Immature natural killer cell (primary cell): ENCODE measurements at regions not wholly inside any gene's neighbourhood (a gene's known extent, or its start where the extent isn't known, plus 50 kb on each side); places are given as distances from the start of the nearest gene placed in this dataset.
"Not testable (repeated sequence)": the region's sequence is repeated elsewhere in the genome, so short reads cannot be mapped to it uniquely, and the experiment has no call there.

Source experiments
- DNase-seq, 3 donors: peaks; one replicate each; pipeline ENCODE4 v3.0.0; 2022; ENCODE audit warnings: mixed read lengths in 1 of 3
- H3K27ac Mint-ChIP-seq, 6 donors: one replicate each; pipeline ENCODE4 v1.8.0; 2020; ENCODE audit warnings: mixed read lengths in 6 of 6, mild to moderate bottlenecking in 5 of 6, inconsistent platforms in 4 of 6, moderate library complexity in 3 of 6
- H3K27me3 Mint-ChIP-seq, 3 donors: one replicate each; pipeline ENCODE4 v1.8.0; 2020 to 2021; ENCODE audit warnings: low read depth in 3 of 3, mild to moderate bottlenecking in 3 of 3, mixed read lengths in 3 of 3, moderate library complexity in 3 of 3, inconsistent platforms in 1 of 3
- H3K36me3 Mint-ChIP-seq, 3 donors: one replicate each; pipeline ENCODE4 v1.8.0; 2020; ENCODE audit warnings: mixed read lengths in 3 of 3, inconsistent platforms in 2 of 3, mild to moderate bottlenecking in 2 of 3
- H3K4me1 Mint-ChIP-seq, 2 donors: one replicate each; pipeline ENCODE4 v1.8.0; 2020; ENCODE audit warnings: inconsistent platforms in 2 of 2, mild to moderate bottlenecking in 2 of 2, mixed read lengths in 2 of 2, moderate library complexity in 1 of 2
- H3K4me3 Mint-ChIP-seq, 5 donors: one replicate each; pipeline ENCODE4 v1.8.0; 2020; ENCODE audit warnings: mild to moderate bottlenecking in 5 of 5, mixed read lengths in 5 of 5, inconsistent platforms in 3 of 5, moderate library complexity in 3 of 5
- H3K9me3 Mint-ChIP-seq, 6 donors: one replicate each; pipeline ENCODE4 v1.8.0; 2020; ENCODE audit warnings: mild to moderate bottlenecking in 6 of 6, mixed read lengths in 6 of 6, inconsistent platforms in 4 of 6, moderate library complexity in 3 of 6

DNA sequence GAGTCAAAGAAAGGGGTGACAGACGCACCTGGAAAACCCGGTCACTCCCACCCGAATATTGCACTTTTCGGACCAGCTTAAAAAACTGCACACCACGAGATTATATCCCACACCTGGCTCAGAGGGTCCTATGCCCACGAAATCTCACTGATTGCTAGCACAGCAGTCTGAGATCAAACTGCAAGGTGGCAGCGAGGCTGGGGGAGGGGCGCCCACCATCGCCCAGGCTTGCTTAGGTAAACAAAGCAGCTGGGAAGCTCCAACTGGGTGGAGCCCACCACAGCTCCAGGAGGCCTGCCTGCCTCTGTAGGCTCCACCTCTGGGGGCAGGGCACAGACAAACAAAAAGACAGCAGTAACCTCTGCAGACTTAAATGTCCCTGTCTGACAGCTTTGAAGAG, 185.1 kb upstream of the CXADR start:
- not testable (repeated sequence) for H3K36me3 Mint-ChIP-seq, H3K27ac Mint-ChIP-seq, H3K4me1 Mint-ChIP-seq

DNA sequence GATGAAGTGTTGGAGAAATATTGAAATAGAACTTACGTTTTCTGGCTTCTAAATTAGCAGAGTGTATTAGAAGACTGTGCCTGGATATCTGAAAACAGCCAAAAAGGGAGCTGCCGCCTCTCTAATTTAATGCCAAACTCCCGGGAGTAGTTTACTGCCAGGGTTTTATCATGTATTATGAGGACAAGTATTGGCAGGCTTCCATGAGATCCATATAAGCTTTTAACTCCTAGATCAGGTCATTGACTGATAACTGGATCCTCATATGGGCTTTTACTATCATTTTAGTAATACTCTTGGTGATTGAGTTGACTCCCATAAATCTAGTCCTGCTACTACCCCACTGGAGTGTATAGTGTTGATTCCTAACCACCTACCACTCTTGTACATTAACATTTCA, 178.4 kb upstream of the CXADR start:
- DNase-seq = no peak
- no peaks in the 10 kb centered on the region for H3K36me3 Mint-ChIP-seq
- H3K27me3 Mint-ChIP-seq = peaks cover 0 to 2% (median 2%) of the 10 kb centered on the region in 3 donors
- no peaks in the 10 kb centered on the region for H3K4me1 Mint-ChIP-seq
- no peak overlapping the region for H3K27ac Mint-ChIP-seq
- no peak overlapping the region for H3K4me3 Mint-ChIP-seq
- peaks cover 0 to 10% (median 5%) of the 10 kb centered on the region in 6 donors for H3K9me3 Mint-ChIP-seq

More for the DNA sequence above, 185.1 kb upstream of the CXADR start:
- not testable (repeated sequence) for H3K4me3 Mint-ChIP-seq, H3K27me3 Mint-ChIP-seq, DNase-seq
- H3K9me3 Mint-ChIP-seq = peaks cover 7 to 39% (median 24%) of the 10 kb centered on the region in 6 donors

DNA sequence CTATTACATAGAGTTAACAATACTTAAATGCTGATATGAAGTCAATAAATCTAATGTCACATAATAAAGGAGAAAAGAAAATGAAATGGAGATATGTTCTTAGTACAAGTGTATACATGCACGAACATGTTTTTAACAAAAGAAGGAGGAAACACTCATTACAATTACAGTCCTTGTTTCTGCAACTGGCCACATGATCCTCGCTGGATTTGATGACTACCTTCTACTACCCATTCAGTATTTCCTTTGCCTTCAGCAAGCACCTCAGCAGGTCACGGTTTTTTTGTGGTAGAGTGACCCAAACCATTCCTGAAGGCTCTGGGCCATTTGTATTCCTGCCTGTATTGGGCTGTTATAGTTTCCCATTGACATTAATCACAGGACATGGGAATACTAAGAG, 172.8 kb upstream of the CXADR start:
- Mint-ChIP-seq H3K4me3 (no peak overlapping the region), H3K4me1 (no peaks in the 10 kb centered on the region), H3K36me3 (no peaks in the 10 kb centered on the region), H3K9me3 (peaks cover 9 to 28% (median 18%) of the 10 kb centered on the region in 6 donors), H3K27me3 (peaks cover 0 to 1% (median 0%) of the 10 kb centered on the region in 3 donors), H3K27ac (no peak overlapping the region)
- DNase-seq = no peak

DNA sequence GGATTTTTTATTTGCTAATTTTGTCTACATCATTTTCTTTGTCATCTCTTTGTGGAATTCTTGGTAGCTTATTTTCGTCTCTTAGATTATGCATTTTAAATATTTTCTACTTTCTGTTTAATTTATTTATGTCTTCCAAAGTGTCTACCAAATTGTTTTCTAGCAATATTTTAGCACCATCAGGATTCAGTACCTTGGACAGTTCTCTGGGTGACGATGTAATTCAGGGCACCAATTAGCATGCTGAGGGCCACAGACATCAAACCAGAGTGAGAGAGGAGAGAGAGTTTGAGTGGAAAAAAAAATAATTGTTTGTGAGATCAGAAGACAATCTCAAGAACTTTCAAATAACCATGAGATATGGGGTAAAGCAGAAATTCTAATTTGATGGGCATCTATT, 169.8 kb upstream of the CXADR start:
- Mint-ChIP-seq H3K4me3 (no peak overlapping the region), H3K4me1 (no peaks in the 10 kb centered on the region), H3K36me3 (no peaks in the 10 kb centered on the region), H3K27me3 (peaks cover 0 to 1% (median 1%) of the 10 kb centered on the region in 3 donors), H3K27ac (no peak overlapping the region), H3K9me3 (peaks cover 9 to 28% (median 20%) of the 10 kb centered on the region in 6 donors)
- DNase-seq = no peak

DNA sequence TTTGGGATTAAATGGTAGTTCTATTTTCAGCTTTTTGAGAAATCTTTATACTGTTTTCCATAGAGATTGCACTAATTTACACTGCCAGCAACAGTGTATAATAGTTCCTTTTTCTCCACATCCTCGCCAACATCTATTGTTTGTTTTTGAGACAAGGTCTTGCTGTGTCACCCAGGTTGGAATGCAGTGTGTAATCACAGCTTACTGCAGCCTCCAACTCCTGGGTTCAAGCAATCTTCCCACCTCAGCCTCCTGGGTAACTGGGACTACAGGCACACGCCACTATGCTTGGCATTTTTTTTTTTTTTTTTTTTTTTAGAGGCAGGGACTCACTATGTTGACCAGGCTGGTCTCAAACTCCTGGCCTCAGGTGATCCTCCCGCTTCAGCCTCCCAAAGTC, 164.5 kb upstream of the CXADR start:
- Mint-ChIP-seq H3K4me1 (no peaks in the 10 kb centered on the region), H3K4me3 (no peak overlapping the region), H3K36me3 (peaks cover 0 to 4% (median 0%) of the 10 kb centered on the region in 3 donors), H3K27me3 (peaks cover 0 to 1% (median 1%) of the 10 kb centered on the region in 3 donors), H3K27ac (no peak overlapping the region), H3K9me3 (peaks cover 7 to 44% (median 16%) of the 10 kb centered on the region in 6 donors)
- DNase-seq = no peak

DNA sequence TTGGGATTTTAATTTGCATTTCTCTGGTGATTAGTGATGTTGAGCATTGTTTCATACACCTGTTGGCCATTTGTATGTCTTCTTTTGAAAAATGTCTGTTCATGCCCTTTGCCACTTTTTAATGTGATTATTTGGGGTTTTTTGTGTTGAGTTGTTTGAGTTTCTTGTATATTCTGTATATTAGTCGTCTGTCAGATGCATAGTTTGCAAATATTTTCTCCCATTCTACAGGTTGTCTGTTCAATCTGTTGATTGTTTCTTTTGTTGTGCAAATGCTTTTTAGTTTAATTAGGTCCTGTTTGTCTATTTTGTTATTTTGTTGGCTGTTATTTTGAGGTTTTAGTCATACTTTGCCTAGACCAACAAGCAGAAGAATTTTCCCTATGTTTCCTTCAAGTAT, 164.0 kb upstream of the CXADR start:
- H3K36me3 Mint-ChIP-seq = peaks cover 0 to 4% (median 0%) of the 10 kb centered on the region in 3 donors
- no peak for DNase-seq
- H3K27ac Mint-ChIP-seq = no peak overlapping the region
- H3K9me3 Mint-ChIP-seq = peaks cover 3 to 39% (median 16%) of the 10 kb centered on the region in 6 donors
- H3K4me1 Mint-ChIP-seq = no peaks in the 10 kb centered on the region
- peaks cover 0 to 1% (median 1%) of the 10 kb centered on the region in 3 donors for H3K27me3 Mint-ChIP-seq
- no peak overlapping the region for H3K4me3 Mint-ChIP-seq

DNA sequence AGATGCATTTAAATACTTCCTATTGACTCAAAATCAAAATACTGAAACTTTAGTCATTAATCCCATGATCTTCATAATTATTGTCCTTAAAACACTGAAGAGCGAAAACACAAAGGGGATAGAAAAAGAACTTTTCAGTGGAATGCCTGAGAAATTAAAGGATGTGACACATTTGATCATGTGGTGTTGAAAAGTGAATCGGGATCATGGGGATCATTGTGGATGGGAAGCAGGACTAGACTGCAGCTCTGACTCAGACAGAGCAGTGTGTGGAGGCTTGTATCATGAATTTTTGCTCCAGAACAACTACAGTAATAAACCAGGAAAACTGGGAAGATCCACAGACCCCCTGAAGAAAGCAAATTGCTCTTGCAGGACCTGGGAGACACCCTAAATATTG, 161.1 kb upstream of the CXADR start:
- no peak overlapping the region for H3K4me3 Mint-ChIP-seq
- no peak overlapping the region for H3K27ac Mint-ChIP-seq
- peaks cover 5 to 35% (median 16%) of the 10 kb centered on the region in 6 donors for H3K9me3 Mint-ChIP-seq
- no peak for DNase-seq
- peaks cover 0 to 4% (median 0%) of the 10 kb centered on the region in 3 donors for H3K36me3 Mint-ChIP-seq
- no peaks in the 10 kb centered on the region for H3K4me1 Mint-ChIP-seq
- no peaks in the 10 kb centered on the region for H3K27me3 Mint-ChIP-seq

DNA sequence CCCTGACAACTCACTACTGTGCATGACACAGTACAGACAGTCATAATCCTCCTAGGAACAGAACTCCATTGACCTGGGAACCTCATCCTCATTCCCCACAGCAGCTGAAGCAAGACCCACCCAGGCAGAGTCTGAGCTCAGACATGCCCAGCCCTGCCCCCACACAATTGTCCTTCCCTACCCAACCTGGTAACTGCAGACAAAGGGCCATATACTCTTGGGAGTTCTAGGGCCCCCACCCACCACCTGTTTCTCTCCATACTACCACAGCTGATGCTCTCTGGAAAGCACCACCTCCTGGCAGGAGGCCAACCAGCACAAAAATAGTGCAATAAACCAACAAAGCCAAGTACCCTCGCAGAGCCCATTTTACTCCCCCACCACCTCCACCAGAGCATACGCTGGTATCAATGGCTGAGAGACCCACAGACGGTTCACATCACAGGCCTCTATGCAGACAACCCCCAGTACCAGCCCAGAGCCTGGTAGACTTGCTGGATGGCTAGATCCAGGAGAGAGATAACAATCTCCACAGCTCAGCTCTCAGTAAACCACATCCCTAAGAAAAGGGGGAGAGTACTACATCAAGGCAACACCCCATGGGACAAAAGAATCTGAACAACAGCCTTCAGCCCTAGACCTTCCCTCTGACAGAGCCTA, 159.7 kb upstream of the CXADR start:
- H3K4me3 Mint-ChIP-seq = no peak overlapping the region
- H3K27ac Mint-ChIP-seq = no peak overlapping the region
- peaks cover 0 to 4% (median 0%) of the 10 kb centered on the region in 3 donors for H3K36me3 Mint-ChIP-seq
- no peaks in the 10 kb centered on the region for H3K4me1 Mint-ChIP-seq
- peaks cover 5 to 35% (median 15%) of the 10 kb centered on the region in 6 donors for H3K9me3 Mint-ChIP-seq
- H3K27me3 Mint-ChIP-seq = no peaks in the 10 kb centered on the region
- no peak for DNase-seq

DNA sequence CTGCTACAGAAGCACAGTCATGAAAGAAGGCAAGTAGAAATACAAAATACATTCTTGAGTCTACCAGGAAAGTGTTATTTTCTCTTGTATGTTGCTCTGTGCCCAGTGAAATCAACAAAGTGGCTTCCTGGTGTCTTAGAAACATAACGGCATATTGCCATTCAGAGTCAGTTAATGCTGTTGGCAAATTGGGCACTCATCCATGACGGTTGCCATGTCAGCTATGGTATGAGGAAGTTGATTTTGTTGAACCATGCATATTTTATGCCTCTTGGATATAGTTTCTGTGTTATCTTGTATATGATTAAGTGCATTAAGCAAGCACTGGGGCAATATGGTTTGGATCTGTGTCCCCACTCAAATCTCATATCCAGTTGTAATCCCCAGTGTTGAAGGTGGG, 153.1 kb upstream of the CXADR start:
- no peaks in the 10 kb centered on the region for H3K27me3 Mint-ChIP-seq

DNA sequence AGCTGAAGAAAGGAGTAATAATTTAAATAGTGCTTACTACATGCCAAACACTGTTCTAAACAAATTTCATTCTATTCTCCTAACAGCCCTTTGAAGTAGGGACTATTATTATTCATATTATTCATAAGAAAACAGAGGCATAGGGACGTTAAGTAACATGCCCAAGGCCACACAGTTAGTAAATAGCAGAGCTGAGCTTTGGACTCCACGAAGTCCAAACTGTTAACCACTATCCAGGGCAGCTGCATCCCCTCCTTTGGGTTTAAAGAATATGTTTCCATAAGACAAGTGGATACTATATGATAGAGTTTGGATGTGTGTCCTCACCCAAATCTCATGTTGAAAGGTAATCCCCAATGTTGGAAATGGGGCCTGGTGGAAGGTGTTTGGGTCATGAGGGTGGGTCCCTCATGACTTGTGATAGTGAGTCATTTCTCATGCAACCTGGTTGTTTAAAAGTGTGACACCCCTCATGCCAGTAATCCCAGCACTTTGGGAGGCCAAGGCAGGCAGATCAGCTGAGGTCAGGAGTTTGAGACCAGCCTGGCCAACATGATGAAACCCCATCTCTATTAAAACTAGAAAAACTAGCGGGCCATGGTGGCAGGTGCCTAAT, 144.0 kb upstream of the CXADR start:
- H3K36me3 Mint-ChIP-seq = no peaks in the 10 kb centered on the region
- no peaks in the 10 kb centered on the region for H3K4me1 Mint-ChIP-seq
- H3K27me3 Mint-ChIP-seq = peaks cover 0 to 4% (median 0%) of the 10 kb centered on the region in 3 donors
- H3K9me3 Mint-ChIP-seq = peaks cover 3 to 32% (median 8%) of the 10 kb centered on the region in 6 donors
- no peak for DNase-seq
- H3K4me3 Mint-ChIP-seq = no peak overlapping the region
- no peak overlapping the region for H3K27ac Mint-ChIP-seq

More for the DNA sequence above, 153.1 kb upstream of the CXADR start:
- no peak overlapping the region for H3K4me3 Mint-ChIP-seq
- H3K9me3 Mint-ChIP-seq = peaks cover 8 to 42% (median 13%) of the 10 kb centered on the region in 6 donors
- DNase-seq = no peak
- no peaks in the 10 kb centered on the region for H3K4me1 Mint-ChIP-seq
- H3K36me3 Mint-ChIP-seq = no peaks in the 10 kb centered on the region
- H3K27ac Mint-ChIP-seq = no peak overlapping the region

DNA sequence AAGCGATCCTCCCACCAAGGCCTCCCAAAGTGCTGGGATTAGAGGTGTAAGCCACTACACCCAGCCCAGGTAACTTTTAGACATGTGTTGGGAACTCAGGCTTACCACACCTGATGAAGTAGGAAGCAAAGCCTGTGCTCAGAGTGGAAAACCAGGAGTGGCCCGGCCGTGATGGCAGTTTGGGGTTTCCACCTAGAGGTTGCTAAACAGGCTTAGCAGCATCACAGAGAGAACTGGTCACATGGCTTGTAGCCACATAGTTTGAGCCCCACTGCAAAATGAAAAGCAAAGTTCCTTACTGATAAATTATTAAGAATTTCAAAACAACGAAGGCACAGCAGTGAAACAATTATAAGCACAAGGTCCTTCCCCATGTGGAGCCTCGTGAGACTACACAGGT, 142.6 kb upstream of the CXADR start:
- Mint-ChIP-seq H3K27ac (no peak overlapping the region), H3K36me3 (peaks cover 0 to 5% (median 0%) of the 10 kb centered on the region in 3 donors), H3K9me3 (peaks cover 5 to 31% (median 8%) of the 10 kb centered on the region in 6 donors), H3K27me3 (peaks cover 0 to 4% (median 0%) of the 10 kb centered on the region in 3 donors), H3K4me3 (no peak overlapping the region), H3K4me1 (no peaks in the 10 kb centered on the region)
- DNase-seq = no peak

DNA sequence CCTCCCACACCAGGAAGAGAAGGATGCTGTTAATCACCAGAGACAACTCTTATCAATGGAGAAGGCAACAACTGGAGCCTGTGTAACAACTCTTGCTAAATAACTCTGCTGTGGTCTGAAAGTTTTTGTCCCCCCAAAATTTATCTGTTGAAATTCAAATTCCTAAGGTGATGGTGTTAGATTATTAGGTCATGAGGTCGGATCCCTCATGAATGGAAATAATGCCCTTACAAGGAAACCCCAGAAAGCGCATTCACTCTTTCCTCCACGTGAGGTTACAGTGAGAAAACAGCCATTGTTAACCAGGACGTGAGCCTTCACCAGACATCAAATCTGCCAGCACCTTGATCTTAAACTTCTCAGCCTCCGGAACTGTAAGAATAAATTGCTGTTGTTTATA, 141.9 kb upstream of the CXADR start:
- Mint-ChIP-seq H3K27ac (no peak overlapping the region), H3K4me1 (no peaks in the 10 kb centered on the region), H3K27me3 (peaks cover 0 to 4% (median 0%) of the 10 kb centered on the region in 3 donors), H3K36me3 (peaks cover 0 to 5% (median 0%) of the 10 kb centered on the region in 3 donors), H3K9me3 (peaks cover 10 to 37% (median 11%) of the 10 kb centered on the region in 6 donors), H3K4me3 (no peak overlapping the region)
- DNase-seq = no peak

DNA sequence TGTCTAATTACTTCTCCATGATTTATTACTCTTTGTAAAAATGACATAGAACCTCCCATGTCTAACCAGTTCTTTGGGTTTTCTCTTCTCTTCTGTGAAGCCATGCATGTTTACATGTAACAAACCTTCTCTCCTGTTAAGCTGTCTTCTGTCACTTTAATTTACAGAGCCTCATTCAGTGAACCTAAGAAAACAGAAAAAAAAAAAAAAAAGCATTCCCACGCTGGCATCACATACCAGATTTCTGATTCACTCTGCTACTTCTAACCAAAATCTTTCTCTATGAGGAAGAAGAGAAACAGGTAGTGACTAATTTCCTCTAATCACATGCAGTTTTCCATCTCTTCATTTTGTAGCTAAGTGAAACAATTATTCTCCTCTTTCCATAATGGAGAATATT, 141.4 kb upstream of the CXADR start:
- Mint-ChIP-seq H3K27me3 (peaks cover 0 to 4% (median 0%) of the 10 kb centered on the region in 3 donors), H3K27ac (no peak overlapping the region), H3K36me3 (peaks cover 0 to 5% (median 0%) of the 10 kb centered on the region in 3 donors), H3K9me3 (peaks cover 11 to 37% (median 12%) of the 10 kb centered on the region in 6 donors), H3K4me3 (no peak overlapping the region), H3K4me1 (no peaks in the 10 kb centered on the region)
- no peak for DNase-seq

DNA sequence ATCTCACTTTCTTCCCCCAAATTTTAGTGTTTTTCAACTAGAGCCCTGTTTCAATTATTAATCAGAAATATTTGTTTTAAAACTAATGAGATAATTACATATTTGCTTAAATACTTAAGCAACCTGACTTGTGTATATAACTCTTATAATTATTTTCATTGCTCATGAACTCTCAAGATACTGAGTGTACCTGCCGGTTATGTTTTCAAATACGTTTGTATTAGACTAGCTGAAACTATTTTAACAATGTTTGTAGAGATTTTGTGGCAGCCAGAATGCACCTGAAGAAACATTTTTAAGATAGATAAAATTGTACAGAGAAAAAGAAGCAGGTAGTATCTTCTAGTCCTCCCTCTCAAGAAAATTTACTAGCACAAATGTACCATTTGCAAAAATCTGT, 140.6 kb upstream of the CXADR start:
- peaks cover 11 to 33% (median 12%) of the 10 kb centered on the region in 6 donors for H3K9me3 Mint-ChIP-seq
- H3K27me3 Mint-ChIP-seq = peaks cover 0 to 4% (median 0%) of the 10 kb centered on the region in 3 donors
- peaks cover 0 to 5% (median 0%) of the 10 kb centered on the region in 3 donors for H3K36me3 Mint-ChIP-seq
- H3K27ac Mint-ChIP-seq = no peak overlapping the region
- no peak overlapping the region for H3K4me3 Mint-ChIP-seq
- H3K4me1 Mint-ChIP-seq = no peaks in the 10 kb centered on the region
- DNase-seq = no peak
